ENCODE measurements at regions not wholly inside any gene's neighbourhood (a gene's known extent, or its start where the extent isn't known, plus 50 kb on each side); places are given as distances from the start of the nearest gene placed in this dataset.

DNA sequence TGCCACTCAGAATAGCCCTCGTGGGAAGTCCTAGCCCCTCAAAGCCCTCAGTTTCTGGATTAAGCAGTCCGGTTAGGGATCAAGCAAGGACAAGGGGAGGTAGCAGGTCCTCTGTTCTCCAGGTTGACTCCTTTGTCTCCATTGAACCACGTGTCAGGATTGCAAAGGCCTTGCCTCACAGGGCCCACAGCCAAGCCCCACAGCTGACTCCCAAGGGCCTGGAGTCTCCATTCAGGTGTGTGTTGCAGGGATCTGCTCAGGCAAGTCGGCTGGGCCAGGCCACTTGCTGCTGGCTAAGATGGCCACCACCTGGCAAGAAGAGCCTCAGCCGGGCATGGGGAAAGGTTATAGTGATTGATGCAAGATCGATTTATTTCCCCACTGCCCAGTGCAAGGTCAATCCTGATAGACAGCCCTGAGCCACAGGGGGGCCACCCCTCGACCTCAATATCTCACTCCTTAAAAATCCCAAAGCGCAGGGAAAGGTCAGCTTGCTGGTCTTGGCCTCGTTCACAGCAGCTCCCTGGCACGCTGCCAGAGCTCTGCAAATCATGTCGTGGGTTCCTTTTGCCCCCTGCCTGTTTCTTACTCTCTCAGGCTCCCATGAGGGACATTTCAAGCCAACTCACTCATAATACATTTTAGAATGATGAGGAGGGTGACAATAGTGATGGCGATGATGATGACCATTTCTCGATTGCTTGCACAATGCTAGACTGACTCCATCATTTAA, 75.9 kb downstream of the EDN3 start:
- Mint-ChIP-seq H3K4me1 (ENCODE audit: low read depth) (no peaks in the 10 kb centered on the region), H3K36me3 (ENCODE audit: low read depth) (no peaks in the 10 kb centered on the region), H3K27me3 (peaks cover 6% of the 10 kb centered on the region), H3K27ac (no peak overlapping the region), H3K4me3 (no peak overlapping the region), H3K9me3 (no peaks in the 10 kb centered on the region)
- intact Hi-C loops (cut with micrococcal nuclease) = no loop called here

DNA sequence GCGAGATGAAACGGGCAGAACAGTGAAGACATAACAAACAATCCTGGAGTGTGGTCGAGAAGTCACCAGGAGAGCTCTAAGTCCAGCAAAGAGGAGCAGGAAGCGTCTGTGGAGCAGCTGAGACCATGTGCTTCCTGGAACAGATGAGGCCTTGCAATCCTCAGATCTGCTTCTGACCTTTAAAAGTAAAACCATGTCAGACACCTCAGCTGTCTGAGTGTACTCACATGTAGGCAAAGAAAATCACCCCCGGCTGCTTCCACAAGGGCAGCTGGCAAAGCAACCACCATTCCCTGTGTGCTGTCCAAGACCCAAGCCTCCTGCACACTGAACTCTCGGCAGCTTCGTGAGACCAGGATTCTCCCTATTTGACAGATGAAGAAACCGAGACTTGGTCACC, 76.6 kb downstream of the EDN3 start:
- Mint-ChIP-seq H3K36me3 (ENCODE audit: low read depth) (no peaks in the 10 kb centered on the region), H3K9me3 (no peaks in the 10 kb centered on the region), H3K4me1 (ENCODE audit: low read depth) (no peaks in the 10 kb centered on the region), H3K27ac (no peak overlapping the region), H3K4me3 (no peak overlapping the region), H3K27me3 (peaks cover 6% of the 10 kb centered on the region)
- intact Hi-C loops (cut with micrococcal nuclease) = no loop called here

DNA sequence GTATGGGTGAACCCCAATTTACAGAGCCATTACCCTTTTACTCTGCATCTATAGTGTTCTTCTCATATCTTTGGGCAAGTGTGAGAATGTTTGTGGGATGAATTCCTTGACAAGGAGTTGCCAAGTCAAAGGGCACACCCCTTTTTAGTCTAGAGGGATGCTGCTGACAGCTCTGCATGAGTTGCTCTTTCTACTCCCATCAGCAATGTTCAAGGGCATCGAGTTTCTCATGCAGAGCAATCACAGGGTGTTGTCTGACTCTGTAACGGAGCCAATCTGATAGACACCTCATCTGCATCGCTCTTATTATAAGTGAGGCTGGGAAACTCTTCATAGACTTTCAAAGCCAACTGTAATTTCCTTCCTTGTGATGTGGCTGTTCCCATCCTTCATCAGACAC, 77.4 kb downstream of the EDN3 start:
- Mint-ChIP-seq H3K4me3 (no peak overlapping the region), H3K27me3 (peaks cover 6% of the 10 kb centered on the region), H3K4me1 (ENCODE audit: low read depth) (no peaks in the 10 kb centered on the region), H3K36me3 (ENCODE audit: low read depth) (no peaks in the 10 kb centered on the region), H3K9me3 (no peaks in the 10 kb centered on the region), H3K27ac (no peak overlapping the region)
- intact Hi-C loops (cut with micrococcal nuclease) = no loop called here

DNA sequence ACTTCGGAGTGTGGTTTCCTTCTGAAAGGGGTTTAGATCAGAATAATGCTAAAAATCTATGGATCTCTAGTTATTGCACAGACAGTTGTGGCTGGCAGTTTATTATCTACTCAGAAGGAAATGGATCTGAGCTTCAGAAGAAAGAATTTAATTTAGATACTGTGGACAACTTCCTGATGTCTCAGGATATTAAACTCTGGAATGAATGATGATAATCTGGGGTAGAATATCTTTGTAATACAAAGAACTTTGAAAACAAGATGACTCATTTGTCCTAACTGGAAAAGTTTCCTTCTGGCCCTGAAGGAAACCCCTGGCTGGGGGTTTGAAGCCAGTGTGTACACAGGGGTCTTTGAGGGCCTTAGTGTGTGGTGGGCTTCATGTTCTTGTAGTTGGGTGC, 78.0 kb downstream of the EDN3 start:
- intact Hi-C loops (cut with micrococcal nuclease) = no loop called here
- Mint-ChIP-seq H3K4me3 (no peak overlapping the region), H3K27ac (no peak overlapping the region), H3K4me1 (ENCODE audit: low read depth) (no peaks in the 10 kb centered on the region), H3K36me3 (ENCODE audit: low read depth) (no peaks in the 10 kb centered on the region), H3K9me3 (no peaks in the 10 kb centered on the region), H3K27me3 (peaks cover 5% of the 10 kb centered on the region)

DNA sequence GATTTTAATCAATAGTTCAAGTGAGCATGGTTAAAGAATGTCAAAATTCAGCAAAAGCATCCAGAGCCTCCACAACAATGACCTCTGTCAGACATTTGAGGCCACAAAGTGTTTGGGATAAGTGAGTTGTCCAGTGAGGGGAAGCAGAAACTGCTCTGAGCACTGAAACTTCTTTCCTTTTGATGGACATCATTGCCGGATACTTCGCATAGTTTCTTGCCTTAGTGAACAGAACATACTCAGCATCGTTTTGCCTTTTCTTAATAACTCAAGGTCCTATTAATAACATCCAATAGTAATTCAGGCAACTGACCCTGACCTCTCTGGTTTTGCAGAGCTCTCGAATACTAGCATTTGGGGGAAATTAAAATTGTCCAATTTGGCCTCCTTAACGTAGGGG, 78.6 kb downstream of the EDN3 start:
- H3K27me3 Mint-ChIP-seq = peaks cover 3% of the 10 kb centered on the region
- intact Hi-C loops (cut with micrococcal nuclease) = no loop called here
- H3K36me3 Mint-ChIP-seq (ENCODE audit: low read depth) = no peaks in the 10 kb centered on the region
- no peak overlapping the region for H3K27ac Mint-ChIP-seq
- no peaks in the 10 kb centered on the region for H3K9me3 Mint-ChIP-seq
- no peaks in the 10 kb centered on the region for H3K4me1 Mint-ChIP-seq (ENCODE audit: low read depth)
- no peak overlapping the region for H3K4me3 Mint-ChIP-seq

DNA sequence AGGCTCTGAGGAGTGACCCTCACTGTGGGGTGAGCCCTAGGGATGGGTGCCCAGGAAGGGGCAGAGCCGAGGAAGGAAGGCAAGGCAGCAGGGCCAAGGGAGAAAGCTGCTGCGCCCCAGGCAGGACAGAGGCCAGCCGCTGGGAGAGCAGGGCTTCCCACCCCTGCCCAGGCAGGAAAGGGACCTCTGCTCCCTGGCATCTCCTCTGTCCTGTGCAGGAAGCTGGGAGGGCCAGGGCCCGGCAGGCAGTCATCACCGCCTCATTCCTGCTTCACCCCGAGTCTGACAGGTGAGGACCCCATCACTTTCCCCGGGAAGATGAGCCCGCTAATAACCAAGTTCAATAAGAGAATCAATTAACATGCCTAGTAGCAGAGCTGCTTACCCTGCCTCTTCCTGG, 81.3 kb downstream of the EDN3 start:
- H3K9me3 Mint-ChIP-seq = no peaks in the 10 kb centered on the region
- peaks cover 7% of the 10 kb centered on the region for H3K27me3 Mint-ChIP-seq
- intact Hi-C loops (cut with micrococcal nuclease) = no loop called here
- H3K27ac Mint-ChIP-seq = no peak overlapping the region
- no peak overlapping the region for H3K4me3 Mint-ChIP-seq
- no peaks in the 10 kb centered on the region for H3K36me3 Mint-ChIP-seq (ENCODE audit: low read depth)
- H3K4me1 Mint-ChIP-seq (ENCODE audit: low read depth) = no peaks in the 10 kb centered on the region

DNA sequence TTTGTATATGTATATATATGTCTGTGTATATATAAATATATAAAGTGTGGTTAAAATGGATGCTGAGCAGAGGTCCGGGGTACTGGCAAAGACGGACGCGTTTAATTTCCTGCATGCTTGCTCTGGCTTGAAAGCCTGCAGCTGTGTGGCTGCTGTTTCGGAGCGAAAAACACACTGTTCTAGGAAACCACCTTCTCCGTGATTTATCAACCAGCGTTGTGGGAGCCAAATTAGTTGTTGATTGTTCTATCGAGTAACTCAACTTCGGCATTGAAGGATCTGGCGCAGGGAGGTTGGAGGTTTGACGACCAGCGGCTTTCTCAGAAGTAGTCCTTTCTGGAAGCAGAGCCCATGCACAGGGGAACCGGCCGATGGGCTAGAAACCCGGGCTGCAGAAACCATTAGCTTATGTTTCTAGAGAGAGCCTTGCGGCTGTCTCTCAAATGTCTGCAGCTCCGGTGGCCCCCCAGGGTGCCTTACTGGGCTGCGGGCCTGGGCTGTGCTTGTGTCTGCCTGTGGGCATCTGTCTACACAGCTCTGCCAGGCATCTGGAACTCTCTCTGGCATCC, 81.8 kb downstream of the EDN3 start:
- no peaks in the 10 kb centered on the region for H3K4me1 Mint-ChIP-seq (ENCODE audit: low read depth)
- H3K36me3 Mint-ChIP-seq (ENCODE audit: low read depth) = no peaks in the 10 kb centered on the region
- no peaks in the 10 kb centered on the region for H3K9me3 Mint-ChIP-seq
- no peak overlapping the region for H3K4me3 Mint-ChIP-seq
- H3K27me3 Mint-ChIP-seq = peaks cover 7% of the 10 kb centered on the region
- no peak overlapping the region for H3K27ac Mint-ChIP-seq
- intact Hi-C loops (cut with micrococcal nuclease) = no loop called here

DNA sequence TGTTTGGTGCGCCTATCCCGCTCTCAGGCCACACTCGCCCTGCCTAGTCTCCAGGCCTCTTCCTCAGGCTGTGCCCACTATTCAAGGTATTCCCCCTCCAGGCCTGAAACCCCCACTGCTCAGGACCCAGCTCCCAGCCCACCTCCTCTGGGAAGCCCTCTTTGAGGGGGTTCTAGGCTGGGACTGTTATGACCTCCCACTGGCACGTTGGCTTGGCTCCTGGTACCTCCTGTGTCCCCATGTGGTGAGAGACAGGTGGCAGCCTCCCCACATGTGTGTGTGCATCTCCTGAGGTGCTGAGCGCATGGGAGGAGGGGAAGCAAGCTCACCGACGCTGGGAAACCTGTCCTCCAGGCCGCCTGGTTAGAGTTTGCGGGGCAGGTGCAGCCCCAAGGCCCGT, 82.5 kb downstream of the EDN3 start:
- Mint-ChIP-seq H3K9me3 (no peaks in the 10 kb centered on the region), H3K36me3 (ENCODE audit: low read depth) (no peaks in the 10 kb centered on the region), H3K27me3 (peaks cover 7% of the 10 kb centered on the region), H3K27ac (no peak overlapping the region), H3K4me3 (no peak overlapping the region), H3K4me1 (ENCODE audit: low read depth) (no peaks in the 10 kb centered on the region)
- intact Hi-C loops (cut with micrococcal nuclease) = no loop called here

DNA sequence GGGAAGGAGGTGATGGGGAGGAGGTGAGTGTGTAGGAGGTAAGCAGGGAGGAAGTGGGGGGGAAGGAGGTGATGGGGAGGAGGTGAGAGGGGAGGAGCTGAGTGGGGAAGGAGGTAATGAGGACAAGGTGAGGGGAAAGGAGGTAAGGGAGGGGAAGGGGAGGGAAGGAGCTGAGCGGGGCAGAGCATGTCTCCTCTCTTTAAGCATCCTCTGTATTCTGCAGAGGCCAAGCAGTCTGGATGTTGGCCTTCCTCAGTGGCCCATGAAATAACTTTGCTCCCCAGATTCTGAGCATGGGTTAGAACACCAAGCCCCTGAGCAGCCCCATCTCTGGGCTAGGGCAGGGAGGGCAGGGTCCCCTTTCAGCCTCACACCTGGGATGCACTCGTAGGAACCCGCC, 84.6 kb downstream of the EDN3 start:
- intact Hi-C loops (cut with micrococcal nuclease) = no loop called here
- H3K27me3 Mint-ChIP-seq = peaks cover 6% of the 10 kb centered on the region
- no peak overlapping the region for H3K27ac Mint-ChIP-seq
- H3K4me1 Mint-ChIP-seq (ENCODE audit: low read depth) = no peaks in the 10 kb centered on the region
- no peak overlapping the region for H3K4me3 Mint-ChIP-seq
- no peaks in the 10 kb centered on the region for H3K9me3 Mint-ChIP-seq
- no peaks in the 10 kb centered on the region for H3K36me3 Mint-ChIP-seq (ENCODE audit: low read depth)

DNA sequence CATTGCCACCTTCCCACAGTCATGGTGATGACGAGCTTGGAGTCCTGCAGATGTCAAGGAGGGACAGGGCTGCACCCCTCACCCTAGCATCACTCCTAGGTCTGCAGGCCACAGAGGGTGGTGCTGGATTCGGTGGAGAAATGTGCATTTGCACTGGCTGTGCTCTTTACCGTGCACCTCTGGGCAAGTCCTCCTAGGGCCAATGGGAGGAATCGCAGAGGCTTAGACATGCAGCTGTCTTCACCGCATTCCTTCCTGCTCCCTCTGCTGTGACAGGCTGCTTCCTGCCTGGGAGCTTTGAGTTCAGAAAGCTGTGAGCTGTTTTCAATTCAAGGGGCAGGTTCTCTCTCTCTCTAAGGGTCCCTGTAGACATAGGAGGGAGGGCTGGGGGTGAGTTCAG, 85.1 kb downstream of the EDN3 start:
- Mint-ChIP-seq H3K27me3 (peaks cover 6% of the 10 kb centered on the region), H3K36me3 (ENCODE audit: low read depth) (no peaks in the 10 kb centered on the region), H3K4me3 (no peak overlapping the region), H3K4me1 (ENCODE audit: low read depth) (no peaks in the 10 kb centered on the region), H3K9me3 (no peaks in the 10 kb centered on the region), H3K27ac (no peak overlapping the region)
- intact Hi-C loops (cut with micrococcal nuclease) = no loop called here

DNA sequence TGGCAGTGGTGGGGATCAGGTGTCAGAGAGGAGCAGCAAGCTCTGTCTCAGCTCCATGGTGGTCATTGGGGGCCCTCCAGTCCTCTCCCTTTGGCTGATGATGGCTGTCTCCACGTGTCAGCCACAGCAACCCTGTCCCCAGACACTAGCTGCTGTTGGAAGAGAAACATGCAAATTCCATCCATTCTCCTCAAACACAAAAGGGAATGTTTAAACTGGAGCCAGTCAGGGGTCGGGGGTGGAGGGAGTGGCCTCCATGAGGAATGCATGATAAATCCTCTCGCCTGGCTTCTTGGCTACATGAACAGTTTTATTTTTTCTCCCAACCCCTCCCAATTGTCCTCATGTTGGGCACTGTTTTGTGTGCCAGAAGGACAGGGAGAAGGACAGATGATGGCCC, 86.4 kb downstream of the EDN3 start:
- peaks cover 6% of the 10 kb centered on the region for H3K27me3 Mint-ChIP-seq
- no peak overlapping the region for H3K27ac Mint-ChIP-seq
- H3K36me3 Mint-ChIP-seq (ENCODE audit: low read depth) = no peaks in the 10 kb centered on the region
- intact Hi-C loops (cut with micrococcal nuclease) = no loop called here
- H3K4me1 Mint-ChIP-seq (ENCODE audit: low read depth) = no peaks in the 10 kb centered on the region
- no peaks in the 10 kb centered on the region for H3K9me3 Mint-ChIP-seq
- no peak overlapping the region for H3K4me3 Mint-ChIP-seq

DNA sequence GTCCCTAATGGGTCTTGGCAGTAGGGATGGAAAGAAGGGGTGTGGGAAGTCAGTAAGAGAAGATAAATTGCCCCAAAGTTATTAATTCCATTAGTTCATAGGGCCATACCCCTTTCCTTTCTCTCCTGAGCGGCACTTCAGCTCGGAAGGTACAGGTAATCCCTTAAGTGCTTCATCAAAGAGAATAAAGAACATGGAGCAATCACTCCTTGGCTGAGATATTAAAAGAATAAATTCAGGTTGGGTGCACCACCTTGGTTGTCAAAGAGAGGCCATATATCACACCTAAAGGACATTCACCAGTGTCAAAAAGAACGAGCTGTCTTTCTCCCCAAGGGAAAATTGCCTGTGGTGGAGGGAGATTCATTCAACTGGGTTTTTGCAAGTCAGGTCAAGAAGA, 87.5 kb downstream of the EDN3 start:
- Mint-ChIP-seq H3K4me3 (no peak overlapping the region), H3K27me3 (peaks cover 6% of the 10 kb centered on the region), H3K9me3 (no peaks in the 10 kb centered on the region), H3K4me1 (ENCODE audit: low read depth) (no peaks in the 10 kb centered on the region), H3K27ac (no peak overlapping the region), H3K36me3 (ENCODE audit: low read depth) (no peaks in the 10 kb centered on the region)
- intact Hi-C loops (cut with micrococcal nuclease) = no loop called here

DNA sequence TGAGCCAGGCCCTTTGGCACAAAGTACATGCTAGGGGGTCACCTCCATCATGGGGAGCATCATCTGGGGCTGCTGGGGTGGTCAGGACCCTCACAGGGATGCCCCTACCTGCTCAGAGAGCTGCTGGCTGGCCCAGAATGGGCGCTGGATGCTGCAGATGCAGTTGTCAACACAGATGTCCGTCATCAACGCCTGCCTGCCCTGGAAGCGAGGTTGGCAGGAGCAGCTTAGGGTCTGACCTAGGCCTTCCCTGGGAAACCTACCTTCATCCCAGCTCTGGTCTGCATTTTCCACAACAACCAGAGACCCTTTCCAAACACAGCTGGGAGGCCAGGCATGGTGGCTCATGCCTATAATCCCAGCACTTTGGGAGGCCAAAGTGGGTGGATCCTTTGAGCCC, 88.0 kb downstream of the EDN3 start:
- H3K4me1 Mint-ChIP-seq (ENCODE audit: low read depth) = no peaks in the 10 kb centered on the region
- H3K9me3 Mint-ChIP-seq = no peaks in the 10 kb centered on the region
- H3K4me3 Mint-ChIP-seq = no peak overlapping the region
- no peak overlapping the region for H3K27ac Mint-ChIP-seq
- intact Hi-C loops (cut with micrococcal nuclease) = no loop called here
- H3K36me3 Mint-ChIP-seq (ENCODE audit: low read depth) = no peaks in the 10 kb centered on the region
- peaks cover 6% of the 10 kb centered on the region for H3K27me3 Mint-ChIP-seq

DNA sequence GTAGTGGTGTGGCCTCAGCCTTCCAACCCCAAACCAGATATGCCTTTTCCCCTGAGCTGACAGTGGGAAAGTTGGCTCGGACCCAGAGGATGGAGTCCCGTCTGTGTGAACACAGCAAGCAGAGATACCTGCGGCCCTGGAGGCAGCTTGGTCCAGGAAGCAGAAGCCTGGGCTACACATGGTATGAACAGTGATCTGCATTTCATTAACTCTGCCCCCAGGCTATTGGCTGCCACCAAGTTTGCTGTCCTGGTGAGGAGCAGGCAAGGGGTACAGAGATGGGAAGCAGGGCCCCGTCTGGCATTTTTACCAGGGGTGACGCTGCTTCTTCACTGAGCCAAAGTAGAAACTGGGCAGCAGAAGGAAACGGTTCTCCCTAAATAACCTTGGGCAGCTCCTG, 90.0 kb downstream of the EDN3 start:
- peaks cover 3% of the 10 kb centered on the region for H3K27me3 Mint-ChIP-seq
- no peaks in the 10 kb centered on the region for H3K9me3 Mint-ChIP-seq
- no peaks in the 10 kb centered on the region for H3K36me3 Mint-ChIP-seq (ENCODE audit: low read depth)
- H3K4me3 Mint-ChIP-seq = no peak overlapping the region
- H3K27ac Mint-ChIP-seq = no peak overlapping the region
- H3K4me1 Mint-ChIP-seq (ENCODE audit: low read depth) = no peaks in the 10 kb centered on the region
- intact Hi-C loops (cut with micrococcal nuclease) = no loop called here

DNA sequence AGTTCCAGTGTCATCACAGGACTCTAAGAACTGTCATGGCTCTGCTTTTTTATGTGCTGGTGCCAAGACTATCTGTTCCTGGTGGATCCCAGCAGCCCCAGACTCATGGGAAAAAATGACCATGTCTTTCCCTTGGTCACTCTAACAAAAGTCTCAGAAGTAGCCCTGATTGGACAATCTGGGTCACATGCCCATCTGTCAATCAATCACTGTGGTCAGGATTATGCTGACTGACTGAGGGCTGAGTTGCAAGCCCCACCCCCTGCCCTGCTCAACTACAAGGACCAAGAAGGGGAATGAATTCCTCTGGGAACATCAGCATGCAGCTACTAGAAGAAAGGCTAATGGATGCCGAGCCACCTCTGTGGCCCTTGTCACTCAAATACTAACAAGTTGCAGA, 91.6 kb downstream of the EDN3 start:
- Mint-ChIP-seq H3K27ac (no peak overlapping the region), H3K4me3 (no peak overlapping the region), H3K27me3 (peaks cover 1% of the 10 kb centered on the region), H3K4me1 (ENCODE audit: low read depth) (no peaks in the 10 kb centered on the region), H3K9me3 (no peaks in the 10 kb centered on the region), H3K36me3 (ENCODE audit: low read depth) (no peaks in the 10 kb centered on the region)
- intact Hi-C loops (cut with micrococcal nuclease) = no loop called here

Measured in dendritic cell treated with granulocyte-macrophage colony-stimulating factor and Interleukin-4, amounts not matched to agents 40 ng/mL and 50 ng/mL, for 4 days (primary cell).